WTC11 (cell line): ENCODE measurements at regions not wholly inside any gene's neighbourhood (a gene's known extent, or its start where the extent isn't known, plus 50 kb on each side); places are given as distances from the start of the nearest gene placed in this dataset.

Experiments used
- ATF2 ChIP-seq: sonication (generic); formaldehyde crosslinking; IDR thresholded peaks from 2 replicates; pipeline ENCODE4 v1.8.1; 2022; ENCODE audit warnings: low read depth, missing genetic modification reagents, borderline replicate concordance
- ATF3 ChIP-seq: sonication (generic); formaldehyde crosslinking; conservative IDR thresholded peaks from 2 replicates; pipeline ENCODE4 v1.8.1; 2022; ENCODE audit warnings: mild to moderate bottlenecking, missing genetic modification reagents
- CDX4 ChIP-seq: fragments of 250-450 bp; sonication (Bioruptor Pico); IDR thresholded peaks from 2 replicates; pipeline ENCODE4 v1.9.0; 2021; ENCODE audit warnings: moderate library complexity, mild to moderate bottlenecking, inconsistent platforms, borderline replicate concordance
- ETV6 ChIP-seq: sonication (generic); formaldehyde crosslinking; IDR thresholded peaks from 2 replicates; pipeline ENCODE4 v1.8.1; 2022; ENCODE audit warnings: mild to moderate bottlenecking, missing genetic modification reagents
- HMGXB4 ChIP-seq: sonication (generic); formaldehyde crosslinking; IDR thresholded peaks from 2 replicates; pipeline ENCODE4 v1.8.1; 2023; ENCODE audit warnings: mild to moderate bottlenecking, moderate library complexity, missing genetic modification reagents
- MAX ChIP-seq: sonication (generic); formaldehyde crosslinking; IDR thresholded peaks from 2 replicates; pipeline ENCODE4 v1.8.0; 2022; ENCODE audit warnings: mild to moderate bottlenecking, missing genetic modification reagents
- RELA ChIP-seq: sonication (generic); formaldehyde crosslinking; IDR thresholded peaks from 2 replicates; pipeline ENCODE4 v1.8.1; 2022; ENCODE audit warnings: missing genetic modification reagents, mild to moderate bottlenecking, borderline replicate concordance
- SMAD3 ChIP-seq: sonication (generic); formaldehyde crosslinking; IDR thresholded peaks from 2 replicates; pipeline ENCODE4 v1.8.0; 2022; ENCODE audit warnings: missing genetic modification reagents, mild to moderate bottlenecking, borderline replicate concordance
- TCF7 ChIP-seq: sonication (generic); formaldehyde crosslinking; IDR thresholded peaks from 2 replicates; pipeline ENCODE4 v1.8.0; 2022; ENCODE audit warnings: mild to moderate bottlenecking, low read depth, missing genetic modification reagents, moderate library complexity
- TP53 ChIP-seq: sonication (generic); formaldehyde crosslinking; IDR thresholded peaks from 2 replicates; pipeline ENCODE4 v1.8.1; 2023; ENCODE audit warnings: mild to moderate bottlenecking, missing genetic modification reagents
- ZNF416 ChIP-seq: fragments of 250-450 bp; sonication (Bioruptor Pico); IDR thresholded peaks from 2 replicates; pipeline ENCODE4 v1.9.0; 2021; ENCODE audit warnings: mild to moderate bottlenecking, inconsistent platforms
- TF ChIP-seq, protein P1 (sequence below): fragments of 200-600 bp; IDR thresholded peaks from 2 replicates; pipeline ENCODE4 v1.8.0; 2022; ENCODE audit warnings: antibody characterized with exemption
- TF ChIP-seq, protein P2 (sequence below): sonication (generic); formaldehyde crosslinking; IDR thresholded peaks from 2 replicates; pipeline ENCODE4 v1.8.1; 2023; ENCODE audit warnings: mild to moderate bottlenecking, missing genetic modification reagents, borderline replicate concordance
- TF ChIP-seq, protein P3 (sequence below): sonication (generic); formaldehyde crosslinking; IDR thresholded peaks from 2 replicates; pipeline ENCODE4 v1.8.1; 2023; ENCODE audit warnings: mild to moderate bottlenecking, missing genetic modification reagents, moderate library complexity

DNA sequence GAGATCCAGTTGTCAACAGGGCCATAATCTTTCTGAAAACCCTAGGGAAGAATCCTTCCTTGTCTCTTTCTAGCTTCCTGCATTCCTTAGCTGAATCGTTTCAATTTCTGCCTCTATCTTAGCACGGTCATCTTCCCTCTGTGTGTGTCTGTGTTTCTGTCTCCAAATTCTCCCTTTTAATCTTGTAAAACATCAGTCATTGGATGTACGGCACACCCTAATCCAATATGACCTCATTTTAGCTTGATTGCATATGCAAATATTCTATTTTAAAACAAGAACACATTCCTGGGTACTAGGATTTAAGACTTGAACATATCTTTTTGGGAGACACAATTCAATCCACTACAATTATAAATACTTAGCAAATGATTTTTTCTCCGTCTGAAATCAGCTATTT is 600.3 kb downstream of the GBE1 start:
- TF ChIP-seq, protein P1, sequence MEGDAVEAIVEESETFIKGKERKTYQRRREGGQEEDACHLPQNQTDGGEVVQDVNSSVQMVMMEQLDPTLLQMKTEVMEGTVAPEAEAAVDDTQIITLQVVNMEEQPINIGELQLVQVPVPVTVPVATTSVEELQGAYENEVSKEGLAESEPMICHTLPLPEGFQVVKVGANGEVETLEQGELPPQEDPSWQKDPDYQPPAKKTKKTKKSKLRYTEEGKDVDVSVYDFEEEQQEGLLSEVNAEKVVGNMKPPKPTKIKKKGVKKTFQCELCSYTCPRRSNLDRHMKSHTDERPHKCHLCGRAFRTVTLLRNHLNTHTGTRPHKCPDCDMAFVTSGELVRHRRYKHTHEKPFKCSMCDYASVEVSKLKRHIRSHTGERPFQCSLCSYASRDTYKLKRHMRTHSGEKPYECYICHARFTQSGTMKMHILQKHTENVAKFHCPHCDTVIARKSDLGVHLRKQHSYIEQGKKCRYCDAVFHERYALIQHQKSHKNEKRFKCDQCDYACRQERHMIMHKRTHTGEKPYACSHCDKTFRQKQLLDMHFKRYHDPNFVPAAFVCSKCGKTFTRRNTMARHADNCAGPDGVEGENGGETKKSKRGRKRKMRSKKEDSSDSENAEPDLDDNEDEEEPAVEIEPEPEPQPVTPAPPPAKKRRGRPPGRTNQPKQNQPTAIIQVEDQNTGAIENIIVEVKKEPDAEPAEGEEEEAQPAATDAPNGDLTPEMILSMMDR, result no peak
- no peak for TF ChIP-seq MAX (CRISPR knock-in tag)
- no peak for TF ChIP-seq CDX4 (CRISPR knock-in tag)
- no peak for TF ChIP-seq ZNF416 (CRISPR knock-in tag)
- no peak for TF ChIP-seq HMGXB4 (CRISPR knock-in tag)
- TF ChIP-seq ATF2 (CRISPR knock-in tag), result no peak
- TF ChIP-seq SMAD3 (CRISPR knock-in tag), result no peak
- TF ChIP-seq TP53 (CRISPR knock-in tag), result no peak
- no peak for TF ChIP-seq ETV6 (CRISPR knock-in tag)
- TF ChIP-seq TCF7 (CRISPR knock-in tag), result no peak
- no peak for TF ChIP-seq RELA (CRISPR knock-in tag)
- TF ChIP-seq, protein P2, sequence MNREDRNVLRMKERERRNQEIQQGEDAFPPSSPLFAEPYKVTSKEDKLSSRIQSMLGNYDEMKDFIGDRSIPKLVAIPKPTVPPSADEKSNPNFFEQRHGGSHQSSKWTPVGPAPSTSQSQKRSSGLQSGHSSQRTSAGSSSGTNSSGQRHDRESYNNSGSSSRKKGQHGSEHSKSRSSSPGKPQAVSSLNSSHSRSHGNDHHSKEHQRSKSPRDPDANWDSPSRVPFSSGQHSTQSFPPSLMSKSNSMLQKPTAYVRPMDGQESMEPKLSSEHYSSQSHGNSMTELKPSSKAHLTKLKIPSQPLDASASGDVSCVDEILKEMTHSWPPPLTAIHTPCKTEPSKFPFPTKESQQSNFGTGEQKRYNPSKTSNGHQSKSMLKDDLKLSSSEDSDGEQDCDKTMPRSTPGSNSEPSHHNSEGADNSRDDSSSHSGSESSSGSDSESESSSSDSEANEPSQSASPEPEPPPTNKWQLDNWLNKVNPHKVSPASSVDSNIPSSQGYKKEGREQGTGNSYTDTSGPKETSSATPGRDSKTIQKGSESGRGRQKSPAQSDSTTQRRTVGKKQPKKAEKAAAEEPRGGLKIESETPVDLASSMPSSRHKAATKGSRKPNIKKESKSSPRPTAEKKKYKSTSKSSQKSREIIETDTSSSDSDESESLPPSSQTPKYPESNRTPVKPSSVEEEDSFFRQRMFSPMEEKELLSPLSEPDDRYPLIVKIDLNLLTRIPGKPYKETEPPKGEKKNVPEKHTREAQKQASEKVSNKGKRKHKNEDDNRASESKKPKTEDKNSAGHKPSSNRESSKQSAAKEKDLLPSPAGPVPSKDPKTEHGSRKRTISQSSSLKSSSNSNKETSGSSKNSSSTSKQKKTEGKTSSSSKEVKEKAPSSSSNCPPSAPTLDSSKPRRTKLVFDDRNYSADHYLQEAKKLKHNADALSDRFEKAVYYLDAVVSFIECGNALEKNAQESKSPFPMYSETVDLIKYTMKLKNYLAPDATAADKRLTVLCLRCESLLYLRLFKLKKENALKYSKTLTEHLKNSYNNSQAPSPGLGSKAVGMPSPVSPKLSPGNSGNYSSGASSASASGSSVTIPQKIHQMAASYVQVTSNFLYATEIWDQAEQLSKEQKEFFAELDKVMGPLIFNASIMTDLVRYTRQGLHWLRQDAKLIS, result no peak
- no peak for TF ChIP-seq ATF3 (CRISPR knock-in tag)
- TF ChIP-seq, protein P3, sequence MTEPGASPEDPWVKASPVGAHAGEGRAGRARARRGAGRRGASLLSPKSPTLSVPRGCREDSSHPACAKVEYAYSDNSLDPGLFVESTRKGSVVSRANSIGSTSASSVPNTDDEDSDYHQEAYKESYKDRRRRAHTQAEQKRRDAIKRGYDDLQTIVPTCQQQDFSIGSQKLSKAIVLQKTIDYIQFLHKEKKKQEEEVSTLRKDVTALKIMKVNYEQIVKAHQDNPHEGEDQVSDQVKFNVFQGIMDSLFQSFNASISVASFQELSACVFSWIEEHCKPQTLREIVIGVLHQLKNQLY (CRISPR knock-in tag), result no peak
